HG03558 (cell line): ENCODE measurements at regions not wholly inside any gene's neighbourhood (a gene's known extent, or its start where the extent isn't known, plus 50 kb on each side); places are given as distances from the start of the nearest gene placed in this dataset.

Experiments
- ATAC-seq: cut with Tn5 transposase; IDR thresholded peaks from one replicate; pipeline ENCODE4 v1.9.1; 2021; ENCODE audit warnings: moderate number of reproducible peaks; ENCODE audit not compliant: unreplicated experiment; ENCODE audit errors: extremely low read depth

GRCh38 chr20:7656687-7657467 lies 283.4 kb downstream of the HAO1 start:
- no peak for ATAC-seq

DNA sequence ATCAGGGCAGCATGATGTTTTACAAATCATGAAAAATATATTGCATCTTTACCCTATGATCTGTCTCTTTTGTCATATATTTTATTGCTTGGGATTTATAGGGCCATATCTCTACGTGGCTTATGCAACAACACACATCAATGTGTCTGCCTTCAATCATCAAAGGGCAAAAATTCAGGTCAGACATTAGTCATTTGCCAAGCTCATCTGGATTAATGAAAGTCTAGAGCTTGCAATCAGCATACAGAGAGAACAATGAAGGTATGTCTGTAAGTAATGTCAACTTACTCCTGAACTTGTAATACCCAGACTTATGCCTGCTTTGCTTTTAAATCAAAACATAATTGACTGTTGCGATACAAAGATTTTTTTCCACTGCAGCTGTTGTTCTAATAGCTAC lies 282.7 kb downstream of the HAO1 start:
- no peak for ATAC-seq

- ATAC-seq, result no peak
These were observed 280.1 kb downstream of the HAO1 start for GRCh38 chr20:7660165-7660564.

DNA sequence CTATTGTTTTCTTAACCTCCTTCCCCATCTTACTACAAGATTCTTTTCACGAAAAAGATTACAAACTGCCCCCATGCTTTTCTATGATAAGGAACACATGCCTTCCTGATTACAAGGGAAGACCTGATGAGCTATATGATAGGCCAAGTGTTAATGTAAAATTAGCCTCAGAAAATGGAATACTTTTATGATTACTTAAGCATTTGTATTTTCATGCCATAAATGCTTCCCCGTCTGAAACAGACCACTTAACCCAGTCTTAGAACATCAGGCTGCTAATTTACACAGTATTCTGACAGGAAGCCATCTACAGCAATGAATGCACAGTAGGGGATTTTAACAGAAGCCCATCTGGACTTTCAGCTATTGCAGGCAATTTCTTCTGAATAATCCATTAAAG lies 274.9 kb downstream of the HAO1 start:
- no peak for ATAC-seq

- no peak for ATAC-seq
These were observed 273.1 kb downstream of the HAO1 start for GRCh38 chr20:7667194-7667593.

DNA sequence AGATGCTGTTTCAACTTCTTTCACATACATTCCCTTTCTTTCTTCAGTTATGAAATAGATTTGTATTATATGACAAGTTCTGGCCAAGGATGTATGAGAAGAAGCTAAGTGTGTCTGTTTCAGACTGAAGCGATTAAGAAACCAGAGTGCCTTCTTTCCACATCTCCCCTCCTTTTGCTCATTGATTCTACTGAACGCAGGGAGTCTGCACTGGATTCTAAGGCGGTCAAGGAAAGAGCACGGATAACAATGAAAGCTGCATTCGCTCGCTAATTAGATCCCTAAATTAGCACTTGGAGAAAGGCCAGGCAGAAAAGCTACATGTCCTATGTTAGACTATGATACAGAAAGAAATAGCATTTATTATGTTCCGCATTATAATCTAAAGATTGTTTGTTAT lies 267.7 kb downstream of the HAO1 start:
- ATAC-seq, result no peak

GRCh38 chr20:7673841-7674240 lies 266.4 kb downstream of the HAO1 start:
- ATAC-seq, result no peak

- no peak for ATAC-seq
These were observed 257.3 kb downstream of the HAO1 start for GRCh38 chr20:7682916-7683315.

- no peak for ATAC-seq
These were observed 253.2 kb downstream of the HAO1 start for GRCh38 chr20:7687065-7687464.

DNA sequence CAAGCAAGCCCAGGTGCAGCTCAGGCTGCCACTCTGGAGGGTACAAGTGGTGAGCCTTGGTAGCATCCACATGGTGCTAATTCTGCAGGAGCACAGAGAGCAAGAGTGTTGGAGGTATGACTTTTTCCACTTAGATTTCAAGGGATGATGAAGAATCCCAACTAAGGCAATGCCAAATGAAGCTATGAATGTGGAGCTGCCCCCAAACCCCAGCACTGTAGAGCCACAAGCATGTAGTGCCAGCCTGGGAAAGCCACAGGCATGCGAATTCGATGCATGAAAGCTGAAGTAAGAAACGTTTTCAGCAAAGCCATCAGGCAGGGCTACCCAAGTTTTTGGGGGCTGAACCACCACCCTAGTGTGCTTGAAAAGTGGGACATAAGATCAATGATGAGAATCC lies 251.1 kb downstream of the HAO1 start:
- no peak for ATAC-seq

GRCh38 chr20:7691647-7692269 lies 248.5 kb downstream of the HAO1 start:
- no peak for ATAC-seq

- no peak for ATAC-seq
These were observed 247.8 kb downstream of the HAO1 start for GRCh38 chr20:7692478-7692877.

DNA sequence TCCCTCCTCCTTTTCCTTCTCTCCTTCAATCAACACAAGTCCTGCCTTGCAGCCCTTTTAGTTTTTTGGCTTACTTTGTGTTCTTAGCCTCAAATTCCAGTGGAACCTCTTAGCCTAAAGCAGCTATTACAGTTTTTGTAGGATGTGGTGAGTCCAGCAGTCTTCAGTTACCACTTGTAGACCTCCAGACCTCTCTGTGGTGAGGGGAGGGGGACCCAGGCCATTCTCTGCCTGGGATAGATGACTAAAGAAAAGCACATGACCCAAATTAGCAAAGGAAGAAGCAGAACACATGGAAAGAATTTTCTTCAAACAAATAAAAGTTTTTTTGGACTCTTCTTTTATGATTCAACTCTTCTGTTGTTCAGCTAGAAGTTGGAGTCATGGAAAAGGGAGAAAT lies 246.5 kb downstream of the HAO1 start:
- ATAC-seq, result no peak

GRCh38 chr20:7695051-7695495 lies 245.2 kb downstream of the HAO1 start:
- ATAC-seq, result no peak

- no peak for ATAC-seq
These were observed 244.6 kb downstream of the HAO1 start for GRCh38 chr20:7695635-7696034.

DNA sequence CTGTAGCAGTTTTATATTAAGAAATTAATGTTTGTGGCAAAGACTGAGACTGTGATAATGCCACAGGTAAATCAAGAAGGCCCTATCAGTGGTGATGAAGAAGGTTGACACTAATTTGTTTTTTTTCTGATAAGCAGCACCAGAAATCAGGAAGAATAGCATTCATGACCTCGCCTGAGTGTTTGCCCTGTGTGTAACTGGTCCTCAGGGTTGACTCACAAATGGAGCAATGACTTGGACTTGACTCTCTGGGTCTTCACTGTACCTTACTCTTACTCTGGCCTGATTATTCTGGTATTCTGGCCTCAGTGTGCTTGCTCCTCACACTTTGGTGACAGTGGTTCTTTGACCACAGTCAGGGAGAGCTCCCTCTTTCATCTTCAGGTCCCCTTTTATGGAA lies 243.9 kb downstream of the HAO1 start:
- ATAC-seq, result no peak

DNA sequence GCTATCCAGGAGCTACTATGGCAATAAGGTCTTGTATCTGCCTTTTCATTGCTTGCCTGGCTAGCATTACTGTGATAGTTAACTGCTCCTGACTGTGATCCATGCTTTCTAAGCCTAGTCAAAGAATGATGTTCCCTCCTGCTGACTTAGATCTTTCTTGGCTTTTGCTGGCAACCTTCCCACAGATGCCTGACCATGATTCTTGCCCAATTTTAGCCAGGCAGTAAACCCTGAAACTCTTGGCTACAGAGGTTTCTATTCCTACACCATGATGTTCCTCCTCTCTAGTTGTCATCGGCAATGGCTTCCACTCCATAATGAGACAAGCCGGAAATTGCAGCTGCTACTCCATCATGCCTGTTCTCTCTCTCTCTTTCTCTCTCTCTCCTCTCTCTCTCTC lies 238.1 kb downstream of the HAO1 start:
- ATAC-seq, result no peak

- ATAC-seq, result no peak
These were observed 236.7 kb downstream of the HAO1 start for GRCh38 chr20:7703551-7703961.

DNA sequence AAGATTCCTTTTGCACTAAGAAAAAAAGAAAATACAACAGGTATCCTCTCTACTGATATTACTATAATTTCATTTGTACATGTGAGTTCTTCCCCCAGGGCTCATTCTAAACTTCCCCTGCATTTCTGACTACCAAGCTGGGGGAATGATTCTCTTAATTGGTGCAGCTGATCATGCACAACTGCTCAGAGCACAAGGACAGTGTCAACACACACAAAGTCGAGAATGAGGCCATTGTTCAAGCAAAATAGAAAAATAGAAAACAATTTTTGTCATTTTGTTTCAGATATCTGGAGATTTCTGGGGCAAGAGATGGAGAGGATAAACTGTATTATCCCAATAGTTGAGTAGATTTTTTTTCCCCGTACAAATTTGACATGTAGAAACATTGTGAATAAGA lies 236.3 kb downstream of the HAO1 start:
- no peak for ATAC-seq

GRCh38 chr20:7708112-7708511 lies 232.1 kb downstream of the HAO1 start:
- no peak for ATAC-seq

- ATAC-seq, result no peak
These were observed 231.5 kb downstream of the HAO1 start for GRCh38 chr20:7708782-7709181.

GRCh38 chr20:7710440-7710839 lies 229.8 kb downstream of the HAO1 start:
- no peak for ATAC-seq
